ENCODE measurements at regions not wholly inside any gene's neighbourhood (a gene's known extent, or its start where the extent isn't known, plus 50 kb on each side); places are given as distances from the start of the nearest gene placed in this dataset.

- no peak for ATAC-seq
- H4K20me1 ChIP-seq (ENCODE audit: control insufficient read depth, insufficient read depth): no peaks in the 10 kb centered on the region
- no TSS peak for BruUV-seq (replicated peaks)
- no peaks in the 10 kb centered on the region for H3K27me3 ChIP-seq (replicated peaks in 1 of 2; ENCODE audit: control insufficient read depth in 2 of 2, insufficient read depth in 2 of 2, low read length in 1 of 2)
- no peak overlapping the region for H3K9ac ChIP-seq (ENCODE audit: control insufficient read depth, insufficient read depth, low read length)
- ChIA-PET RAD21 (ENCODE audit: unreplicated experiment) (no interaction called here), SMC1A (ENCODE audit: uncharacterized antibody, unreplicated experiment) (interaction anchor here (0.6 kb wide), 1 partner anchor 1942 kb away, joined by 3 read pairs; no protein-coding TSS in a partner anchor), CTCF (no interaction called here), POLR2A (interaction anchor here (0.5 kb wide), 1 partner anchor 23 kb away, joined by 3 read pairs; no protein-coding TSS in a partner anchor)
- no peaks in the 10 kb centered on the region for H3K4me1 ChIP-seq (ENCODE audit: control insufficient read depth, insufficient read depth, low read length)
- FAIRE-seq: no peak
- WGBS (ENCODE audit: insufficient coverage, insufficient replicate concordance, low lambda C conversion rate, missing lambda C conversion rate): 46% methylated on average over 6 of the region's 6 CpGs
- no peak overlapping the region for H2AFZ ChIP-seq (ENCODE audit: control insufficient read depth, low read depth, low read length)
- no peaks in the 10 kb centered on the region for H3K36me3 ChIP-seq (ENCODE audit: control insufficient read depth in 2 of 2, insufficient read depth in 2 of 2, low read length in 1 of 2)
- H3K79me2 ChIP-seq (ENCODE audit: control insufficient read depth, insufficient read depth, low read length): no peaks in the 10 kb centered on the region
- no peaks in the 10 kb centered on the region for H3K9me3 ChIP-seq (replicated peaks; ENCODE audit: control insufficient read depth, insufficient read depth, low read length)
- H3K4me3 ChIP-seq: no peak overlapping the region
- DNase-seq (ENCODE audit: low read depth, low spot score): no peak
- intact Hi-C loops (cut with micrococcal nuclease; ENCODE audit: unreplicated experiment) (no loop called here), in situ Hi-C loops (cut with MboI) (no loop called here)
- H3K27ac ChIP-seq (ENCODE audit: control insufficient read depth, insufficient read depth): no peak overlapping the region
- H3K4me2 ChIP-seq (ENCODE audit: control insufficient read depth, insufficient read depth): no peak overlapping the region
- TF ChIP-seq, protein P1, sequence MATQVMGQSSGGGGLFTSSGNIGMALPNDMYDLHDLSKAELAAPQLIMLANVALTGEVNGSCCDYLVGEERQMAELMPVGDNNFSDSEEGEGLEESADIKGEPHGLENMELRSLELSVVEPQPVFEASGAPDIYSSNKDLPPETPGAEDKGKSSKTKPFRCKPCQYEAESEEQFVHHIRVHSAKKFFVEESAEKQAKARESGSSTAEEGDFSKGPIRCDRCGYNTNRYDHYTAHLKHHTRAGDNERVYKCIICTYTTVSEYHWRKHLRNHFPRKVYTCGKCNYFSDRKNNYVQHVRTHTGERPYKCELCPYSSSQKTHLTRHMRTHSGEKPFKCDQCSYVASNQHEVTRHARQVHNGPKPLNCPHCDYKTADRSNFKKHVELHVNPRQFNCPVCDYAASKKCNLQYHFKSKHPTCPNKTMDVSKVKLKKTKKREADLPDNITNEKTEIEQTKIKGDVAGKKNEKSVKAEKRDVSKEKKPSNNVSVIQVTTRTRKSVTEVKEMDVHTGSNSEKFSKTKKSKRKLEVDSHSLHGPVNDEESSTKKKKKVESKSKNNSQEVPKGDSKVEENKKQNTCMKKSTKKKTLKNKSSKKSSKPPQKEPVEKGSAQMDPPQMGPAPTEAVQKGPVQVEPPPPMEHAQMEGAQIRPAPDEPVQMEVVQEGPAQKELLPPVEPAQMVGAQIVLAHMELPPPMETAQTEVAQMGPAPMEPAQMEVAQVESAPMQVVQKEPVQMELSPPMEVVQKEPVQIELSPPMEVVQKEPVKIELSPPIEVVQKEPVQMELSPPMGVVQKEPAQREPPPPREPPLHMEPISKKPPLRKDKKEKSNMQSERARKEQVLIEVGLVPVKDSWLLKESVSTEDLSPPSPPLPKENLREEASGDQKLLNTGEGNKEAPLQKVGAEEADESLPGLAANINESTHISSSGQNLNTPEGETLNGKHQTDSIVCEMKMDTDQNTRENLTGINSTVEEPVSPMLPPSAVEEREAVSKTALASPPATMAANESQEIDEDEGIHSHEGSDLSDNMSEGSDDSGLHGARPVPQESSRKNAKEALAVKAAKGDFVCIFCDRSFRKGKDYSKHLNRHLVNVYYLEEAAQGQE (IDR thresholded peaks at IDR 0.05; ENCODE audit: low read depth, low read length): no peak
- TF ChIP-seq, protein P2, sequence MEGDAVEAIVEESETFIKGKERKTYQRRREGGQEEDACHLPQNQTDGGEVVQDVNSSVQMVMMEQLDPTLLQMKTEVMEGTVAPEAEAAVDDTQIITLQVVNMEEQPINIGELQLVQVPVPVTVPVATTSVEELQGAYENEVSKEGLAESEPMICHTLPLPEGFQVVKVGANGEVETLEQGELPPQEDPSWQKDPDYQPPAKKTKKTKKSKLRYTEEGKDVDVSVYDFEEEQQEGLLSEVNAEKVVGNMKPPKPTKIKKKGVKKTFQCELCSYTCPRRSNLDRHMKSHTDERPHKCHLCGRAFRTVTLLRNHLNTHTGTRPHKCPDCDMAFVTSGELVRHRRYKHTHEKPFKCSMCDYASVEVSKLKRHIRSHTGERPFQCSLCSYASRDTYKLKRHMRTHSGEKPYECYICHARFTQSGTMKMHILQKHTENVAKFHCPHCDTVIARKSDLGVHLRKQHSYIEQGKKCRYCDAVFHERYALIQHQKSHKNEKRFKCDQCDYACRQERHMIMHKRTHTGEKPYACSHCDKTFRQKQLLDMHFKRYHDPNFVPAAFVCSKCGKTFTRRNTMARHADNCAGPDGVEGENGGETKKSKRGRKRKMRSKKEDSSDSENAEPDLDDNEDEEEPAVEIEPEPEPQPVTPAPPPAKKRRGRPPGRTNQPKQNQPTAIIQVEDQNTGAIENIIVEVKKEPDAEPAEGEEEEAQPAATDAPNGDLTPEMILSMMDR (IDR thresholded peaks at IDR 0.05 in 2 of 3, conservative IDR thresholded peaks at IDR 0.05 in 1 of 3; ENCODE audit: control insufficient read depth in 2 of 3, extremely low read depth in 1 of 3, insufficient read depth in 1 of 3, low read depth in 3 of 3, low read length in 3 of 3): no peak
- TF ChIP-seq JUNB (IDR thresholded peaks at IDR 0.05) (no peak), SIN3A (IDR thresholded peaks at IDR 0.05; ENCODE audit: low read depth, low read length) (no peak), ZNF207 (IDR thresholded peaks at IDR 0.05; ENCODE audit: borderline replicate concordance) (no peak), STAT1 (conservative IDR thresholded peaks at IDR 0.05) (no peak), NR2F1 (conservative IDR thresholded peaks at IDR 0.05) (no peak), ZBTB11 (CRISPR knock-in tag; IDR thresholded peaks at IDR 0.05) (no peak), STAT3 (IDR thresholded peaks at IDR 0.05; ENCODE audit: low read depth, low read length) (no peak), SIX5 (IDR thresholded peaks at IDR 0.05; ENCODE audit: low read depth, low read length, severe bottlenecking) (no peak)
- TF ChIP-seq, protein P3, sequence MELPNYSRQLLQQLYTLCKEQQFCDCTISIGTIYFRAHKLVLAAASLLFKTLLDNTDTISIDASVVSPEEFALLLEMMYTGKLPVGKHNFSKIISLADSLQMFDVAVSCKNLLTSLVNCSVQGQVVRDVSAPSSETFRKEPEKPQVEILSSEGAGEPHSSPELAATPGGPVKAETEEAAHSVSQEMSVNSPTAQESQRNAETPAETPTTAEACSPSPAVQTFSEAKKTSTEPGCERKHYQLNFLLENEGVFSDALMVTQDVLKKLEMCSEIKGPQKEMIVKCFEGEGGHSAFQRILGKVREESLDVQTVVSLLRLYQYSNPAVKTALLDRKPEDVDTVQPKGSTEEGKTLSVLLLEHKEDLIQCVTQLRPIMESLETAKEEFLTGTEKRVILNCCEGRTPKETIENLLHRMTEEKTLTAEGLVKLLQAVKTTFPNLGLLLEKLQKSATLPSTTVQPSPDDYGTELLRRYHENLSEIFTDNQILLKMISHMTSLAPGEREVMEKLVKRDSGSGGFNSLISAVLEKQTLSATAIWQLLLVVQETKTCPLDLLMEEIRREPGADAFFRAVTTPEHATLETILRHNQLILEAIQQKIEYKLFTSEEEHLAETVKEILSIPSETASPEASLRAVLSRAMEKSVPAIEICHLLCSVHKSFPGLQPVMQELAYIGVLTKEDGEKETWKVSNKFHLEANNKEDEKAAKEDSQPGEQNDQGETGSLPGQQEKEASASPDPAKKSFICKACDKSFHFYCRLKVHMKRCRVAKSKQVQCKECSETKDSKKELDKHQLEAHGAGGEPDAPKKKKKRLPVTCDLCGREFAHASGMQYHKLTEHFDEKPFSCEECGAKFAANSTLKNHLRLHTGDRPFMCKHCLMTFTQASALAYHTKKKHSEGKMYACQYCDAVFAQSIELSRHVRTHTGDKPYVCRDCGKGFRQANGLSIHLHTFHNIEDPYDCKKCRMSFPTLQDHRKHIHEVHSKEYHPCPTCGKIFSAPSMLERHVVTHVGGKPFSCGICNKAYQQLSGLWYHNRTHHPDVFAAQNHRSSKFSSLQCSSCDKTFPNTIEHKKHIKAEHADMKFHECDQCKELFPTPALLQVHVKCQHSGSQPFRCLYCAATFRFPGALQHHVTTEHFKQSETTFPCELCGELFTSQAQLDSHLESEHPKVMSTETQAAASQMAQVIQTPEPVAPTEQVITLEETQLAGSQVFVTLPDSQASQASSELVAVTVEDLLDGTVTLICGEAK (IDR thresholded peaks at IDR 0.05; ENCODE audit: borderline replicate concordance): no peak
Measured at GRCh38 chr4:181618038-181618618, 625.1 kb upstream of the TENM3 start.

Measured in GM12878 (cell line).